ENCODE measurements at regions not wholly inside any gene's neighbourhood (a gene's known extent, or its start where the extent isn't known, plus 50 kb on each side); places are given as distances from the start of the nearest gene placed in this dataset.

DNA sequence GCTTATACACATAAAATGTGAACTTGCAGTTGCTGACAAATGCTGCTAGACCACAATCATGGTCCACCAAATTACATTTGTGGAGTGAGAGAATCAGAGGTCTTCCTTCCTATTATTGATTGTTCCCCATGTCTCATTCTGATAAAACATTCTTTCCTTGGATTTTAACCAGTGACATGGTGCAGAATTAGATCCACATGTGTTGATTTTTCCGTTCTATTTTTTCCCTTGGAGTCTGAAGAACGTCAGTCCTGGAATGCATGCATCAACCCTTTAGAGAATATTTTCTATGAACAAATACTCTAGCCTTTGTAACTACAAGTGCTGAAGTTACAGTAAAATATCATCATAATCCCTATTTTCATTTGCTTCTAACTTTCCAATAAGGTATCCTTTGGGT is 170.7 kb upstream of the SPRY4 start (continued):
- TF ChIP-seq, protein P1, sequence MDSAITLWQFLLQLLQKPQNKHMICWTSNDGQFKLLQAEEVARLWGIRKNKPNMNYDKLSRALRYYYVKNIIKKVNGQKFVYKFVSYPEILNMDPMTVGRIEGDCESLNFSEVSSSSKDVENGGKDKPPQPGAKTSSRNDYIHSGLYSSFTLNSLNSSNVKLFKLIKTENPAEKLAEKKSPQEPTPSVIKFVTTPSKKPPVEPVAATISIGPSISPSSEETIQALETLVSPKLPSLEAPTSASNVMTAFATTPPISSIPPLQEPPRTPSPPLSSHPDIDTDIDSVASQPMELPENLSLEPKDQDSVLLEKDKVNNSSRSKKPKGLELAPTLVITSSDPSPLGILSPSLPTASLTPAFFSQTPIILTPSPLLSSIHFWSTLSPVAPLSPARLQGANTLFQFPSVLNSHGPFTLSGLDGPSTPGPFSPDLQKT (CRISPR knock-in tag; IDR thresholded peaks at IDR 0.05; ENCODE audit: borderline replicate concordance) = no peak
- TF ChIP-seq ERF (CRISPR knock-in tag; IDR thresholded peaks at IDR 0.05) (no peak), LCORL (IDR thresholded peaks at IDR 0.05) (no peak), LCORL (CRISPR knock-in tag; IDR thresholded peaks at IDR 0.05) (no peak), NFKB2 (CRISPR knock-in tag; IDR thresholded peaks at IDR 0.05; ENCODE audit: borderline replicate concordance) (no peak), ARID2 (CRISPR knock-in tag; IDR thresholded peaks at IDR 0.05; ENCODE audit: borderline replicate concordance) (no peak), U2AF1 (optimal IDR thresholded peaks at IDR 0.05; ENCODE audit: low read depth, low read length) (no peak), ZNF124 (CRISPR knock-in tag; IDR thresholded peaks at IDR 0.05) (no peak), MIXL1 (CRISPR knock-in tag; IDR thresholded peaks at IDR 0.05) (no peak)

DNA sequence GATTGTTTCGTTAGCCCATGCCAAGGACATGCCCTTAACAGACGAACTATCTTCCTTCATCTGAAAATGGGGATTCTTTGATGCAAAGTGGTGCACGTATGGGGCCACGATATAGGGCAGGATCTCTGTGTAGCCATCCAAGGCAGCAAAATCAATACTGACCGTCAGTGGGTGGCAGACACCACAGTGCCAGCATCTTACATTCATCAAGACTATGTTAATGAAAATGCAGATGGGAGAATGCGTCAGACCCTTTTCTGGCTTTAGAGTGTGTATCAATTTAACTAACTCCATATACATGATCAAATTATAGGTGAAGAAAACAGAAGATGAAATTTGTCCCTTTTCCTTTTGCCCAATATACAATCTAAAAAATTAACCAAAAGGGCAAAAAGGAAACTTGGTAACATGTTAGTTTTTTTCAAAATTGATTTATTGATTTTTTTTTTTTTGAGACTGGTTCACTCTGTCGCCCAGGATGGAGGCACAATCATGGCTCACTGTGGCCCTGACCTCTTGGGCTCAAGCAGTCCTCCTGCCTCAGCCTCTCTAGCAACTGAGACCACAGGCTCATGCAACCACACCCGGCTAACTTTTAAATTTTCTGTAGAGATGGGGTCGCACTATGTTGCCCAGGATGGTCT is 169.2 kb upstream of the SPRY4 start:
- WGBS (ENCODE audit: low lambda C conversion rate) = 94% methylated on average over 9 of the region's 9 CpGs
- no peak for FAIRE-seq
- TF ChIP-seq, protein P2, sequence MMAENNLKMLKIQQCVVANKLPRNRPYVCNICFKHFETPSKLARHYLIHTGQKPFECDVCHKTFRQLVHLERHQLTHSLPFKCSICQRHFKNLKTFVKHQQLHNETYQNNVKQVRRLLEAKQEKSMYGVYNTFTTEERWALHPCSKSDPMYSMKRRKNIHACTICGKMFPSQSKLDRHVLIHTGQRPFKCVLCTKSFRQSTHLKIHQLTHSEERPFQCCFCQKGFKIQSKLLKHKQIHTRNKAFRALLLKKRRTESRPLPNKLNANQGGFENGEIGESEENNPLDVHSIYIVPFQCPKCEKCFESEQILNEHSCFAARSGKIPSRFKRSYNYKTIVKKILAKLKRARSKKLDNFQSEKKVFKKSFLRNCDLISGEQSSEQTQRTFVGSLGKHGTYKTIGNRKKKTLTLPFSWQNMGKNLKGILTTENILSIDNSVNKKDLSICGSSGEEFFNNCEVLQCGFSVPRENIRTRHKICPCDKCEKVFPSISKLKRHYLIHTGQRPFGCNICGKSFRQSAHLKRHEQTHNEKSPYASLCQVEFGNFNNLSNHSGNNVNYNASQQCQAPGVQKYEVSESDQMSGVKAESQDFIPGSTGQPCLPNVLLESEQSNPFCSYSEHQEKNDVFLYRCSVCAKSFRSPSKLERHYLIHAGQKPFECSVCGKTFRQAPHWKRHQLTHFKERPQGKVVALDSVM (CRISPR knock-in tag; IDR thresholded peaks at IDR 0.05) = 0 out of 2 replicates have a peak, but pooled peaks have one; percentile 43
- TF ChIP-seq, protein P3, sequence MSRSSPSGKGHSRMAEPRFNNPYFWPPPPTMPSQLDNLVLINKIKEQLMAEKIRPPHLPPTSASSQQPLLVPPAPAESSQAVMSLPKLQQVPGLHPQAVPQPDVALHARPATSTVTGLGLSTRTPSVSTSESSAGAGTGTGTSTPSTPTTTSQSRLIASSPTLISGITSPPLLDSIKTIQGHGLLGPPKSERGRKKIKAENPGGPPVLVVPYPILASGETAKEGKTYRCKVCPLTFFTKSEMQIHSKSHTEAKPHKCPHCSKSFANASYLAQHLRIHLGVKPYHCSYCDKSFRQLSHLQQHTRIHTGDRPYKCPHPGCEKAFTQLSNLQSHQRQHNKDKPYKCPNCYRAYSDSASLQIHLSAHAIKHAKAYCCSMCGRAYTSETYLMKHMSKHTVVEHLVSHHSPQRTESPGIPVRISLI (CRISPR knock-in tag; IDR thresholded peaks at IDR 0.05; ENCODE audit: borderline replicate concordance) = 0 out of 2 replicates have a peak, but pooled peaks have one; percentile 32
- TF ChIP-seq FIP1L1 (IDR thresholded peaks at IDR 0.05; ENCODE audit: borderline replicate concordance, insufficient read depth, low read depth, low read length) (no peak), FOXA3 (CRISPR knock-in tag; IDR thresholded peaks at IDR 0.05) (no peak), KAT2B (IDR thresholded peaks at IDR 0.05; ENCODE audit: borderline replicate concordance, low read depth, low read length) (peak; percentile 90), ZNF546 (CRISPR knock-in tag; conservative IDR thresholded peaks at IDR 0.05) (no peak), ONECUT2 (CRISPR knock-in tag; IDR thresholded peaks at IDR 0.05) (0 out of 2 replicates have a peak, but pooled peaks have one; percentile 43)

More for the DNA sequence above, 169.2 kb upstream of the SPRY4 start:
- DNase-seq (ENCODE audit: low spot score) (no peak), ATAC-seq (no peak)
- Histone ChIP-seq H3K9me3 (ENCODE audit: low read length) (no peaks in the 10 kb centered on the region), H4K20me1 (ENCODE audit: insufficient read depth, low read length) (no peaks in the 10 kb centered on the region), H3K4me1 (ENCODE audit: insufficient read depth, low read length) (peaks cover 42% of the 10 kb centered on the region), H3K4me2 (ENCODE audit: low read depth, low read length) (no peak overlapping the region), H3K27me3 (ENCODE audit: control insufficient read depth in 1 of 2, insufficient read depth in 2 of 2, low read length in 2 of 2) (no peaks in the 10 kb centered on the region), H2AFZ (ENCODE audit: low read length) (no peak overlapping the region), H3K36me3 (replicated peaks in 1 of 2; ENCODE audit: control insufficient read depth in 1 of 2, insufficient read depth in 2 of 2, low read length in 2 of 2) (no peaks in the 10 kb centered on the region), H3K4me3 (replicated peaks in 1 of 3; ENCODE audit: insufficient read depth in 1 of 3, low read depth in 2 of 3, low read length in 3 of 3) (no peak overlapping the region), H3K27ac (ENCODE audit: extremely low read length, insufficient read depth, low read length) (no peak overlapping the region), H3K9ac (ENCODE audit: insufficient read depth, low read depth, low read length) (no peak overlapping the region), H3K79me2 (ENCODE audit: insufficient read depth, low read length) (no peaks in the 10 kb centered on the region)
- no TSS peak for BruUV-seq (replicated peaks)
- intact Hi-C loops (cut with micrococcal nuclease; ENCODE audit: unreplicated experiment) (loop anchor here (10.0 kb wide), 1 partner anchor 931 kb away; no protein-coding TSS in a partner anchor), in situ Hi-C loops (cut with HindIII; ENCODE audit: extremely low pct_ligation_motif_present, low pct_unique_long_range_greater_than_20kb) (no loop called here)
- POLR2A ChIA-PET = no interaction called here
- CTCF ChIA-PET (ENCODE audit: low intra/inter-chr PET ratio, low total read pairs) = no interaction called here
